Myocyte (in vitro differentiated cells): ENCODE measurements at regions not wholly inside any gene's neighbourhood (a gene's known extent, or its start where the extent isn't known, plus 50 kb on each side); places are given as distances from the start of the nearest gene placed in this dataset.
"Not testable (repeated sequence)": the region's sequence is repeated elsewhere in the genome, so short reads cannot be mapped to it uniquely, and the experiment has no call there.

Source experiments
- DNase-seq: peaks from one replicate; pipeline ENCODE4 v3.0.0-alpha.2; 2012; ENCODE audit warnings: low read depth

DNA sequence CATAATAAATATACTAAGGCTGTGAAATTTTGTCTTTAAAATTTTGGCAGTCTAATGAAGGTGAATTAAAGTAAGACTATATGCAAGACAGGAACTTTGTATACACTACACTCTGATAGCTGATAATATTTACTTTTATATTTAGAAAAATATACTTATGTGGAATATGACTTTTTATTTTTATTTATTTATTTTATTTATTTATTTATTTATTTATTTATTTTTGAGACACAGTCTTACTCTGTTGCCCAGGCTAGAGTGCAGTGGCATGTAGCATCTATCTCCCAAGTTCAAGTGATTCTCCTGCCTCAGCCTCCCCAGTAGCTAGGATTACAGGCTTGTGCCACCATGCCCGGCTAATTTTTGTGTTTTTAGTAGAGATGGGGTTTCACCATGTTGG is 742.4 kb downstream of the CD109 start:
- DNase-seq = not testable (repeated sequence)

DNA sequence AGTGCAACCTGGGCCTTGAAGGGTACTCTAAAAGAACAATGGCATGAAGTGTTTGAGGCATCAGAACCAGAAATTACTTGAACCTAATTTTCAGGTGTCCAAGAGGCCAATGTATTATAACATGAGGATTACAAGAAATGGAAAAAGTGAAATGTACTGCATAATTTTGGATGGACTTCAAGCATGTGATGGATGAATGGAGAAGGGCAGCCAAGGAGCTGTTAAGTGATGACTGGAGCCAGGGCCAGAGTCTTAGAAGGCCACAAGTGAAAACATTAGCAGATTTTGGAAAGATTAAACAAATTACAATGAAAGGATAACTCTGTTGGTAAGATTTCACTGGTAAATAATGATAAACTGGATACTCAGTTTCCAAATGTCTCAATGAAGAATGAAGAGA is 738.2 kb downstream of the CD109 start:
- no peak for DNase-seq

GRCh38 chr6:74431873-74432580 is 736.0 kb downstream of the CD109 start:
- no peak for DNase-seq

GRCh38 chr6:74420221-74420620 is 724.2 kb downstream of the CD109 start:
- DNase-seq = no peak

DNA sequence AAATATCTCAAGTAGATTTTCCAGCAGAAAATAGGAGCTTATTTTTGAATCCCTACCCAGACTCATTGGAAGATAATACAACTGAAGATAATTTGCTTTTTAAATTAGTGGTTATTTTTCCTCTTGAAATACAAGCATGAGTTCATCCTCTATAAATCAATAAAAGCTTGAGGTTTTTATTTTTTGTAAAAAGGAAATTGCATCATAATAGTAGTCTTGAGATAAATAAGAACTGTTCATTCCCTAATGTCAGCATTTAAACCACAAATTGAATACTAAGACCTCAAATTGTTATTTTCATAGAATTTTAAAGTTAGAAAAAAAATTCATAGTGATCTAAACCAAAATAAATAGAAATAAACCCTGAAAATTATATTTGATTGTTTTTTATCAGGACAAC is 719.1 kb downstream of the CD109 start:
- no peak for DNase-seq

- DNase-seq = peak; percentile 63
Observed at GRCh38 chr6:74410630-74411029, 714.6 kb downstream of the CD109 start.

- DNase-seq = peak; percentile 73
Observed at GRCh38 chr6:74409447-74409846, 713.4 kb downstream of the CD109 start.

DNA sequence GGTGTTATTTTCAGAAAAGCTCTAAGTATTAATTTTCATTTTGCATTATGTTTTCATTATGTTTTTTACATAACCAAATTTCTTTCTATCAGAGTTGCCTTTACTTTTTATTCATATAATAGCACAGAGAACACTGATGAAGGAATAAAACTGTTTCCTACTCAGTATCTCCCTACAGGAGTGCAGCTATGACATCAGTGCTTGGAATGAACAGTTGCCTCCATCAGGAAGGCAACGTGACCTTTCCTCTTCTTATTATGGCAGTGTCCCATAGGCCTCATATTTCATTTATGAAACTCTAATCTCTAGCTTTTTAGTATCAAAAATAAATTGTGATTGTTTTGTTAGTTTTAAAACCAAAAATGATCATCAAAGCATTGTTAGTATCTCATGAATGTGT is 712.8 kb downstream of the CD109 start:
- peak; percentile 9 for DNase-seq

DNA sequence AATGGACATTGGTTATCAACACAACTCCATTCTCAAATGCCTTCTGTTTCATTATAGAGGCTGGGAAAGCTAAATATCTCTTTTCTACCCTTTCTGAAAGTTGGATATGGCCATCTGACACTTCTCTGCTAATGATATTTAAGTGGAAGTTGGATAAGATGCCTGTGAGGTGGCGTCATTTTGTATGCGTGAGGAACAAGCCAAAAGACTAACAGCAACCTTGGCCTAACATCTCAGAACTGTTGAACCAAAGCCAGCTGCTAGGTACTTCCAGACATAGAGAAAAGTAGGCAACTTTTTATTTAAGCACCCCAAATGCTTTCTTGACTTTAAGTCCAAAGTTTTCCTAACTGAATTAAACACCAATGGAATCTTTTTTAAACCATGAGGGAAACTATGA is 708.4 kb downstream of the CD109 start:
- DNase-seq = no peak

- no peak for DNase-seq
Observed at GRCh38 chr6:74402781-74403180, 706.8 kb downstream of the CD109 start.

DNA sequence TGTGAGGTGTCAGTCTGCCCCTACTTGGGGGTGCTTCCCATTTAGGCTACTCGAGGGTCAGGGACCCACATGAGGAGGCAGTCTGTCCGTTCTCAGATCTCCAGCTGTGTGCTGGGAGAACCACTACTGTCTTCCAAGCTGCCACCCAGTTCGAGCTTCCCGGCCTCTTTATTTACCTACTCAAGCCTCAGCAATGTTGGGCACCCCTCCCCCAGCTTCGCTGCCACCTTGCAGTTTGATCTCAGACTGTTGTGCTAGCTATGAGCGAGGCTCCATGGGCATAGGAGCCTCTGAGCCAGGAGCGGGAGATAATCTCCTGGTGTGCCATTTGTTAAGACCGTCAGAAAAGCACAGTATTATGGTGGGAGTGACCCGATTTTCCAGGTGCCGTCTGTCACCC is 682.4 kb downstream of the CD109 start:
- not testable (repeated sequence) for DNase-seq

- DNase-seq = no peak
Observed at GRCh38 chr6:74369556-74369993, 673.6 kb downstream of the CD109 start.

DNA sequence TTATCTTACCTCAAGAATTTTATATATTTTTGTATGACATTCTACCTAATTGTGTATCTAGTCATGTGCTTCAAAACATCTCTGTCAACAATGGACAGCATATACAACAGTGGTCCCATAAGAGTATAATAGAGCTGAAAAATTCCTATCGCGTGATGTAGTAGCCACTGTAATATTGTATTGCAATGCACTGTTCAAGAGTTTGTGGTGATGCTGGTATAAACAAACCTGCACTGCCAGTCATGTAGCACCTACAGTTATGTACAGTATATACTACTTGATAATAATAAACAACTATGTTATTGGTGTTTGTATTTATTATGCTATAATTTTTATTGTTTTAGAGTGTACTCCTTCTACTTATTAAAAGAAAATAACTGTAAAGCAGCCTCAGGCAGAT is 672.7 kb downstream of the CD109 start:
- no peak for DNase-seq

DNA sequence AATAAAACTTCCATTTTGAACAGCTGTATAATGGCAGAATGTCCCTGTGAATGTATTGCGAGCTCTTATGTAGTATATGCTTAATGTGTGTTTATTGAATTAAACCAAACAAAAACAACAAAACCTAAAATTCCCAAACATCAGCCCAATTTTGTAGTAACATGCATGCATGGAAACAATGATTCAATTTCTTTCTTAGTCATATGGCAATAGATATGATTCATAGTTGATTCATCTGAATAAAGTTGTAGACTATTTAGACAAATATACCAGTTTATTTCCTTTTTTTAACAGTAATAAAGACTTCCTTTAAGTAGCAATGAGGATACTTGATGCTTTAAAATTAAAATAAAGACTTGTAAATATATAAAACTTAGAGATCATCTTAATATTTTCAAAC is 670.6 kb downstream of the CD109 start:
- no peak for DNase-seq

DNA sequence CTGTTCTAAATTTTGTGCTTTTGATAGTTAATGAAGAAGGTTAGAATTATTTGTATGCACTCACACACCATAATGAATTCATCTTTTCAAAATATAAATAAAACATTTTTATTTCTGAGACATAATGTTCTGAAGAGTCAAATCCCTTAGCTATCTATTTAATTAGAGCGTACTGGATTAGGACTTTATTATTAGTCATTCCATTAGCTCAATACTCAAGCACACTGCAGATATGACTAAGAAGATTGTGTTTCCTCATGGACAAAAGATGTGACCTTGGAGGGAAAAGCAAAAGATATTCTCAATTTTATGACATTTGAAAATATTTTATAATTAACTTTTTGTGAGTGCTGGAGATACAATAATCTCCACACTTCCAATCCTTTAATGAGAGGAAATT is 666.4 kb downstream of the CD109 start:
- DNase-seq = no peak

GRCh38 chr6:74357321-74357720 is 661.3 kb downstream of the CD109 start:
- DNase-seq = peak; percentile 14

DNA sequence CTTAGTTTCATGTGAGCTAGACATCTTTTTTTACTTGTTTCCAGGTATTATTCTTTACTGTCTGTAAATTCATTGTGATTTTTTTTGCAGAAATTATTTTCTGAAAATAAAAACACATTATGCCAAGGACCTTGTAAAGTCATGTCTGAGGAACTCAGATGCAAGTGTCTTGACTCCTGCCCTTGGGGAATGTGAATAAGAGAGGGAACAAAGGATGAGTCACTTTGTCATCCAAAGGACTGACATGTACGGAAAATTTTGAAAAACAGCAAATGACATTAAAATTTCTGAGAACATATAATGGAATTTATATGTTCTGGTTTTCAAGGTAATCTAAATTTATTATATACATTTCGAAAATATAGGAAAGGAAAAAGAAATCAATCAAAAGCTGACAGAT is 660.4 kb downstream of the CD109 start:
- peak; percentile 19 for DNase-seq

DNA sequence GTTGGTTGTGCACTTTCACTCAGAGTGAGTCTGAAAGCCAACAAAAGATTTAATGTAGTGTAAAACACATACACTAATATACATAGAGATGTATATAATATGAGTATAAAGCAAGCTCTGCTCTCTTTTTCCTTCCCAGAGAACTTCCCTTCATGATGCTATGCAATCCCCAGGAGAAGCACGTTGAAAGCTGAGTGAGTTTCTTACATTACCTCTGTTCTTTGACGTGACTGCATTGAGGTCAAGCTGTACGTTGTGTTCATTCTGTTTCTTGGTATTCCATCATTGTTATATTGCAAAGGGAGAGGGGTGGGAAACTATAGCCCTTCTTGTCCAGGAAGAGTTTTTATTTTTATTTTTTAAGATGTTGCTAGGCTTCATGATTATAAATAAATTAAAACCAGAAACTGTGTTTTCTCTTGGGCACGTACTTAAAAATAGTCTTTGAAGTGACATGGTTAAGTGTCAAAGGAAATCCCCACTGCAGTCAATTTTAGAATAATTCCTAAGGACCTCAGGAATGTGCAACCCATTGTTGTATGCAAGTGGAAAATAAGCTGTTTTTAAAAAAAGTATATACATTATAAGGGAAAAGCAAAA is 651.0 kb downstream of the CD109 start:
- DNase-seq = peak; percentile 16

- DNase-seq = peak; percentile 18
Observed at GRCh38 chr6:74343804-74344203, 647.8 kb downstream of the CD109 start.

DNA sequence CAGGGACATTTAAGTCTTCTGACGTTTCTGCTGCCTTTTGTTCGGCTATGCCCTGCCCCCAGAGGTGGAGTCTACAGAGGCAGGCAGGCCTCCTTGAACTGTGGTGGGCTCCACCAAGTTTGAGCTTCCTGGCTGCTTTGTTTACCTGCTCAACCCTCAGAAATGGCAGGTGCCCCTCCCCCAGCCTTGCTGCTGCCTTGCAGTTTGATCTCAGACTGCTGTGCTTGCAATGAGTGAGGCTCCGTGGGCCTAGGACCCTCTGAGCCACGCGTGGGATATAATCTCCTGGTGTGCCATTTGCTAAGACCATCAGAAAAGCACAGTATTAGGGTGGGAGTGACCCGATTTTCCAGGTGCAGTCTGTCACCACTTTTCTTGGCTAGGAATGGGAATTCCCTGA is 647.3 kb downstream of the CD109 start:
- DNase-seq = not testable (repeated sequence)

DNA sequence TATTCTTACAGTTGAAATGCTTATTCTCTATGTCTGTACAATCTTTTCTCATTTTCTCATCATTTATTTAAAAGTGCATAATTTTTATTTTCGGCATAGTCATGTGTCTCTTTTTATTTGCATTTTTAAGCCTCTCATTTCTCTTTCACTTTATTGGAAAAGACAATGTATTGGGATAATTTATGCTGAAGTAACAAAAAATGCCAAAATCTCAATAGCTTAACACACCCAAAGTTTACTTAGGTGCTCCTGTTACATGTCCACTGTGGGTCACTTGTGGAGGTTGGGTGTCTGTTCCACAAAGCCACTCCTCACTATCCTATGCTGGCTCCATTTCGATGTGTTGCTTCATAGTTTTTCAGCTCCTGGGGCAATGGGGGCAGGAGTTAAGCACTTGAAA is 638.7 kb downstream of the CD109 start:
- DNase-seq = no peak

- DNase-seq = no peak
Observed at GRCh38 chr6:74333406-74333805, 637.4 kb downstream of the CD109 start.

DNA sequence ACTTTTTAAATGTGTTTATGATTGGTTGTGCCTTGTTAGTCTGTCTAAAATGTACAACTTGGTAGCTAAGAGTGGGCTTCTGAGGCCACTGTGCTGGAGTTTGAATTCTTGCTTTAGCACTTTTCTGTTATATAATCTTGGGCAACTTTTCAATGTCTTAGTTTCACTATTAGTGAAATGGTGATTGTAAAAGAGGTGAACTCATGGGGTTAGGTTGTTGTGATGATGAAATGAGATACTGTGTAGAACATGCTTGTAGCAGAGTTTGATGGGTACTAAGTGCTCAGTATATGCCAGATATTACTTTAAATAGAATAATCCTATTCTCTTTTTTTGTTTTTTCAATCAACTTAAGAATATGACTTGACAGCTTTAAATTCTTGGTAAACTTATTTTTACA is 624.7 kb downstream of the CD109 start:
- no peak for DNase-seq
